Endodermal cell (in vitro differentiated cells): ENCODE measurements at regions not wholly inside any gene's neighbourhood (a gene's known extent, or its start where the extent isn't known, plus 50 kb on each side); places are given as distances from the start of the nearest gene placed in this dataset.

Experiments used
- DNase-seq: peaks from one replicate; pipeline ENCODE4 v3.0.0-alpha.2; 2017
- H3K27ac ChIP-seq: 2 replicates; pipeline ENCODE4 v1.5.1; 2013; ENCODE audit warnings: mild to moderate bottlenecking, low read depth, low read length, moderate library complexity
- H3K27me3 ChIP-seq: 2 replicates; pipeline ENCODE4 v1.6.1; 2013; ENCODE audit warnings: mild to moderate bottlenecking, low read length, moderate library complexity; ENCODE audit not compliant: insufficient read depth, control insufficient read depth, poor library complexity, severe bottlenecking
- H3K36me3 ChIP-seq: 2 replicates; pipeline ENCODE4 v1.7.0; 2013; ENCODE audit warnings: mild to moderate bottlenecking, low read length, moderate library complexity; ENCODE audit not compliant: control insufficient read depth, insufficient read depth
- H3K4me1 ChIP-seq: one replicate; pipeline ENCODE4 v1.7.0; 2013; ENCODE audit warnings: low read length; ENCODE audit not compliant: control insufficient read depth, insufficient read depth
- H3K4me3 ChIP-seq: 2 replicates; pipeline ENCODE4 v1.5.1; 2013; ENCODE audit warnings: mild to moderate bottlenecking, low read length, moderate library complexity
- H3K9ac ChIP-seq: 2 replicates; pipeline ENCODE4 v1.6.1; 2013; ENCODE audit warnings: mild to moderate bottlenecking, low read length, moderate library complexity; ENCODE audit not compliant: poor library complexity, severe bottlenecking; ENCODE audit errors: extremely low read depth
- H3K9me3 ChIP-seq: 2 replicates; pipeline ENCODE4 v1.6.1; 2013; ENCODE audit warnings: mild to moderate bottlenecking, low read length, moderate library complexity; ENCODE audit not compliant: control insufficient read depth
- H3K27ac Mint-ChIP-seq: 2 replicates; pipeline ENCODE4 v1.8.0; 2020; ENCODE audit warnings: mixed read lengths
- H3K27me3 Mint-ChIP-seq: 2 replicates; pipeline ENCODE4 v1.8.0; 2021; ENCODE audit warnings: mild to moderate bottlenecking, mixed read lengths; ENCODE audit not compliant: insufficient read depth
- H3K36me3 Mint-ChIP-seq: 2 replicates; pipeline ENCODE4 v1.8.0; 2020; ENCODE audit warnings: low read depth, mixed read lengths
- H3K4me1 Mint-ChIP-seq: 2 replicates; pipeline ENCODE4 v1.8.0; 2020; ENCODE audit warnings: mixed read lengths
- H3K4me3 Mint-ChIP-seq: 2 replicates; pipeline ENCODE4 v1.8.0; 2020; ENCODE audit warnings: mild to moderate bottlenecking, moderate library complexity, mixed read lengths
- H3K9me3 Mint-ChIP-seq: 2 replicates; pipeline ENCODE4 v1.8.0; 2020; ENCODE audit warnings: mild to moderate bottlenecking, mixed read lengths
- WGBS, 2 experiments: methylation state at CpG; one replicate each; pipeline versions ENCODE4 v1.1.5 to v1.1.7; 2013; ENCODE audit warnings: missing lambda C conversion rate in 2 of 2, mixed read lengths in 1 of 2; ENCODE audit not compliant: insufficient coverage in 1 of 2, insufficient read length in 1 of 2; 5-methylcytosine and 5-hydroxymethylcytosine counted together
- TF ChIP-seq, protein P1 (sequence below): fragments of 200-600 bp; sonication (generic); conservative IDR thresholded peaks from 2 replicates; pipeline ENCODE4 v1.5.0; 2021; ENCODE audit warnings: antibody characterized with exemption, mild to moderate bottlenecking

DNA sequence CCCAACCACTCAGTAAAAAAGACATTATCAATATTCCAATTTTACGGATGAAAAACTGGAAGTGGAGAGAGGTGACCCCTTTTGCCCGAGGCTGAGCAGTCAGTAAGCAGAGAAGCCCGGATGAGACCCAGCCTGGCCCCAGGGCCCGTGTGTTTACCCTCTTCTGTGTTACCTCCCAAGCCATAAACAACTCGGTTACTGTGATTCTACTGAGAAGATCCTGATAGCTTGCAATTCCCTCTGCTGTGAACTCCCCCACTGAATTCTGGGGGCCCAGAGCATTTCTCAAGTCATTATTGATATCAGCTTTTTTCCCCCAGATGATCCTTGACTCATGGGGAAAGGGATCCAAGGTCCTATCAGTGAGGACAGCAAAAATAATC, 482.6 kb upstream of the ERCC4 start:
- 96 to 98% methylated on average over 4 to 5 of the region's 5 CpGs for WGBS, 2 experiments
- TF ChIP-seq, protein P1, sequence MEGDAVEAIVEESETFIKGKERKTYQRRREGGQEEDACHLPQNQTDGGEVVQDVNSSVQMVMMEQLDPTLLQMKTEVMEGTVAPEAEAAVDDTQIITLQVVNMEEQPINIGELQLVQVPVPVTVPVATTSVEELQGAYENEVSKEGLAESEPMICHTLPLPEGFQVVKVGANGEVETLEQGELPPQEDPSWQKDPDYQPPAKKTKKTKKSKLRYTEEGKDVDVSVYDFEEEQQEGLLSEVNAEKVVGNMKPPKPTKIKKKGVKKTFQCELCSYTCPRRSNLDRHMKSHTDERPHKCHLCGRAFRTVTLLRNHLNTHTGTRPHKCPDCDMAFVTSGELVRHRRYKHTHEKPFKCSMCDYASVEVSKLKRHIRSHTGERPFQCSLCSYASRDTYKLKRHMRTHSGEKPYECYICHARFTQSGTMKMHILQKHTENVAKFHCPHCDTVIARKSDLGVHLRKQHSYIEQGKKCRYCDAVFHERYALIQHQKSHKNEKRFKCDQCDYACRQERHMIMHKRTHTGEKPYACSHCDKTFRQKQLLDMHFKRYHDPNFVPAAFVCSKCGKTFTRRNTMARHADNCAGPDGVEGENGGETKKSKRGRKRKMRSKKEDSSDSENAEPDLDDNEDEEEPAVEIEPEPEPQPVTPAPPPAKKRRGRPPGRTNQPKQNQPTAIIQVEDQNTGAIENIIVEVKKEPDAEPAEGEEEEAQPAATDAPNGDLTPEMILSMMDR: no peak
- H3K9me3 Mint-ChIP-seq: peaks cover 2% of the 10 kb centered on the region
- H3K27ac ChIP-seq: no peak overlapping the region
- no peak for DNase-seq
- H3K27ac Mint-ChIP-seq: no peak overlapping the region
- H3K36me3 ChIP-seq: no peaks in the 10 kb centered on the region
- no peaks in the 10 kb centered on the region for H3K27me3 ChIP-seq
- no peaks in the 10 kb centered on the region for H3K9me3 ChIP-seq
- H3K36me3 Mint-ChIP-seq: no peaks in the 10 kb centered on the region
- no peak overlapping the region for H3K4me3 Mint-ChIP-seq
- H3K4me1 Mint-ChIP-seq: peaks cover 39% of the 10 kb centered on the region
- no peak overlapping the region for H3K4me3 ChIP-seq
- peaks cover 3% of the 10 kb centered on the region for H3K4me1 ChIP-seq
- H3K9ac ChIP-seq: no peak overlapping the region
- no peaks in the 10 kb centered on the region for H3K27me3 Mint-ChIP-seq

DNA sequence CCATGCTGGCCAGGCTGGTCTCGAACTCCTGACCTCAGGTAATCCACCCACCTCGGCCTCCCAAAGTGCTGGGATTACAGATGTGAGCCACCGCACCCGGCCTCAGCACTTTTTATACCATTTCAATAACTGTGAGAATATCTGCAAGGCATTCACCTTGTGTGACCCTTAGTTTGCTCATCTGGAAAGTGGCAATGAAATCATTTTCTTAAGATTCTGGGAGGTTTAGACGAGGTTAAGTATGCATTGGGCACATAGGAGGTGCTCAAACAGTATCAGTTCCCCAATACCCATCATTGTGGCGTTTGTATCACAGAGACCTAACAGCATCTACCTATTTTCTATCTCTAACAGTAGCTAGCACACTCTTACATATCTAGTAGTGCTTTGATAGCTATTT, 481.9 kb upstream of the ERCC4 start:
- peaks cover 3% of the 10 kb centered on the region for H3K4me1 ChIP-seq
- TF ChIP-seq, protein P1: no peak
- WGBS, 2 experiments: 92% methylated on average over 6 of the region's 6 CpGs; no CpG with 5 or more reads in 1 of the 2 experiments
- no peaks in the 10 kb centered on the region for H3K36me3 Mint-ChIP-seq
- no peak overlapping the region for H3K4me3 ChIP-seq
- peaks cover 39% of the 10 kb centered on the region for H3K4me1 Mint-ChIP-seq
- H3K9ac ChIP-seq: no peak overlapping the region
- no peaks in the 10 kb centered on the region for H3K27me3 Mint-ChIP-seq
- no peak overlapping the region for H3K27ac ChIP-seq
- no peak overlapping the region for H3K4me3 Mint-ChIP-seq
- no peak overlapping the region for H3K27ac Mint-ChIP-seq
- peaks cover 2% of the 10 kb centered on the region for H3K9me3 Mint-ChIP-seq
- H3K27me3 ChIP-seq: no peaks in the 10 kb centered on the region
- no peaks in the 10 kb centered on the region for H3K9me3 ChIP-seq
- DNase-seq: no peak
- H3K36me3 ChIP-seq: no peaks in the 10 kb centered on the region

DNA sequence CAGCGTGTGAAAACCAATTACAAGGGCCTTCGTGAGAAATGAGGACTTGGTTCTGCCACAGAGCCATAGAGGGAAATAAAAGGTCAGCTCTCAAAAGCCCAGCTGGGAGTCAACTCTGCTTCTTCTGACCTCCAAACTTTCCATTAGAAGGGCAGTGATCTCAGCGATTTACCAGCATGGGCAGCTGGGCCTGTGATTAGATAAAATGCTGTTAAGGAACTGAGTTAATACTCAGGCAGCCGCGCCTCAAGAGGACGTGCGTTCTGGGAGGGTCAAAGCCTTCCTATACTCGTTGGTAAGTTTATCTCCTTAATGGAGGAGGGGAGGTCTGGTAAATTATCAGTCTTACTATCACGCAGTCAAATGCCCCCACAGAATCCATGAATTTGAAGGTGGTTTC, 480.2 kb upstream of the ERCC4 start:
- no peaks in the 10 kb centered on the region for H3K27me3 ChIP-seq
- Mint-ChIP-seq H3K27ac (no peak overlapping the region), H3K36me3 (no peaks in the 10 kb centered on the region), H3K4me1 (peaks cover 36% of the 10 kb centered on the region), H3K9me3 (no peaks in the 10 kb centered on the region), H3K27me3 (no peaks in the 10 kb centered on the region), H3K4me3 (no peak overlapping the region)
- TF ChIP-seq, protein P1: no peak
- no peak overlapping the region for H3K4me3 ChIP-seq
- H3K27ac ChIP-seq: no peak overlapping the region
- H3K4me1 ChIP-seq: peaks cover 3% of the 10 kb centered on the region
- H3K9me3 ChIP-seq: no peaks in the 10 kb centered on the region
- 83 to 86% methylated on average over 6 to 9 of the region's 9 CpGs for WGBS, 2 experiments
- H3K9ac ChIP-seq: no peak overlapping the region
- DNase-seq: no peak
- no peaks in the 10 kb centered on the region for H3K36me3 ChIP-seq
